ENCODE measurements at regions not wholly inside any gene's neighbourhood (a gene's known extent, or its start where the extent isn't known, plus 50 kb on each side); places are given as distances from the start of the nearest gene placed in this dataset.

DNA sequence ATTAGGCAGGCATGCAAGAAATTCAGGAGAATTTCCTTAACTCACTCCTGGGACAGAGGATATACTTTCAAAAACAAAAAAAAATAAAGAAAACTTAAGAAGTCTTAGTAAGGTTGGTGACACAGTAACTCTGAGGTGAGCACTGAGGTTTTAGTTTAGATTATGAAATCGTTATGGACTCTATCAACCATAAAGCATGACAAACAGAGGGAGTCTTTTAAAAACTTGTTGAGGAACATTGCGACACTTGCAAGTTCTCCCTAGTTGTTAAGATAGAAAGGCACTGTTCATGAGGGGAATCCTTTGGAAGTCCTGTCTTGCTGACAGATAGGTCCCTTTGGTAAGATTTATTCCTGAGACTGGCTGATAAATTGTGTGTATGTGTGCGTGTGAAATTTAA, 194.3 kb upstream of the ERBB4 start:
- intact Hi-C loops (cut with DNase I; ENCODE audit: low total_unique reads), result no loop called here

DNA sequence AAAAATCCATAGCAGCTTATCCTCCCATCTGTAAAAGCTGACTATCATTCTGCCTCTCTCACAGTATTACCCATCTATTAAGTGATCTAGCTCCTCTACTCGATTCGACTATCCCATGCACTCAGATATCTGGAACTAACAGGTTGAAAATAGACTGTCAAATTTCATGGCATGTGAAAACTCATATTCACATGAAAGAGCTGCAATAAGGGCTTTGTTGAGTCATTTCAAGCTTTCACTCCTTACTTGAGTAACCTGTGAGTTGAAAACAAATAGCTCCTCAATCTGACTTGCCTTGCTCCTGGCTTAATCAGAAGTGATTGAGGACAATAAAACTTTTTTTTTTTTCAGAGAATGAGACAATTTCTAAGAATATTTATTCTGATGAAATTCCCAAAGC, 192.4 kb upstream of the ERBB4 start:
- Histone ChIP-seq H3K36me3 (ENCODE audit: low read depth, missing control alignments) (no peaks in the 10 kb centered on the region), H3K27me3 (no peaks in the 10 kb centered on the region), H3K4me3 (no peak overlapping the region), H3K27ac (no peak overlapping the region), H3K9me3 (no peaks in the 10 kb centered on the region), H3K4me1 (no peaks in the 10 kb centered on the region)
- no peak for DNase-seq
- 86 to 92% methylated on average over 2 of the region's 2 CpGs for WGBS, 2 donors
- TF ChIP-seq CTCF (IDR thresholded peaks at IDR 0.05) (no peak), POLR2A (IDR thresholded peaks at IDR 0.05) (no peak)
- intact Hi-C loops (cut with DNase I; ENCODE audit: low total_unique reads), result no loop called here

More for the DNA sequence above, 194.3 kb upstream of the ERBB4 start:
- H3K9me3 ChIP-seq, result no peaks in the 10 kb centered on the region
- H3K27ac ChIP-seq, result no peak overlapping the region
- H3K27me3 ChIP-seq, result no peaks in the 10 kb centered on the region
- DNase-seq, result no peak
- WGBS, 2 donors, result 84 to 88% methylated on average over 3 of the region's 3 CpGs
- no peaks in the 10 kb centered on the region for H3K4me1 ChIP-seq
- no peak overlapping the region for H3K4me3 ChIP-seq
- no peaks in the 10 kb centered on the region for H3K36me3 ChIP-seq (ENCODE audit: low read depth, missing control alignments)
- TF ChIP-seq CTCF (IDR thresholded peaks at IDR 0.05), result no peak
- TF ChIP-seq POLR2A (IDR thresholded peaks at IDR 0.05), result no peak

- Histone ChIP-seq H3K27me3 (no peaks in the 10 kb centered on the region), H3K9me3 (no peaks in the 10 kb centered on the region), H3K27ac (no peak overlapping the region), H3K4me1 (no peaks in the 10 kb centered on the region), H3K4me3 (no peak overlapping the region), H3K36me3 (ENCODE audit: low read depth, missing control alignments) (no peaks in the 10 kb centered on the region)
- WGBS, 2 donors, result 77 to 85% methylated on average over 1 of the region's 1 CpG
- TF ChIP-seq CTCF (IDR thresholded peaks at IDR 0.05), result no peak
- TF ChIP-seq POLR2A (IDR thresholded peaks at IDR 0.05), result no peak
- DNase-seq, result no peak
- intact Hi-C loops (cut with DNase I; ENCODE audit: low total_unique reads), result no loop called here
Observed at GRCh38 chr2:212728717-212729116, 190.1 kb upstream of the ERBB4 start.

DNA sequence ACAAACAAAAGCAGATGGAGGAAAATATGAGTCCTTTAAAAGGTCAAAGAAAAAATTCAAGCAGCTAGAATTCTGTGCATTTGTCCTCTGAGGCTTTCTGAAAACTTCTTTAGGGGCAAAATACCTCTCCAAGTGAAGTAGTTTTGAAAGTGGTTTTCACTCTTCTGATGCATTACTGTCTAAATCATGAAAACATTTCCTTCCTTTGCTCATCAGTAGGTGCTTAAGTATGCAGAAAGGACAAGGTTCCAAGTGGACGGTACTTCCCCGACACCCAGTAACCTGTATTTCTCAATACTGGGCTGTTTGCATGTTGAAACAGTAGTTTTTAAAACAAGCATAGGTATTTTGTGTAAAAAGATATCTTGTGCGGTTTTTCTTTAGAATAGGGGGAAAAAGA, 189.1 kb upstream of the ERBB4 start:
- Histone ChIP-seq H3K4me1 (no peaks in the 10 kb centered on the region), H3K27ac (no peak overlapping the region), H3K36me3 (ENCODE audit: low read depth, missing control alignments) (no peaks in the 10 kb centered on the region), H3K4me3 (no peak overlapping the region), H3K27me3 (no peaks in the 10 kb centered on the region), H3K9me3 (no peaks in the 10 kb centered on the region)
- TF ChIP-seq POLR2A (IDR thresholded peaks at IDR 0.05), result no peak
- TF ChIP-seq CTCF (IDR thresholded peaks at IDR 0.05), result no peak
- intact Hi-C loops (cut with DNase I; ENCODE audit: low total_unique reads), result no loop called here
- WGBS, 2 donors, result 81 to 88% methylated on average over 3 of the region's 3 CpGs
- no peak for DNase-seq

GRCh38 chr2:212726403-212726802, 187.8 kb upstream of the ERBB4 start:
- intact Hi-C loops (cut with DNase I; ENCODE audit: low total_unique reads), result no loop called here

More at GRCh38 chr2:212726403-212726802, 187.8 kb upstream of the ERBB4 start:
- Histone ChIP-seq H3K4me1 (no peaks in the 10 kb centered on the region), H3K27me3 (no peaks in the 10 kb centered on the region), H3K27ac (no peak overlapping the region), H3K9me3 (no peaks in the 10 kb centered on the region), H3K4me3 (no peak overlapping the region), H3K36me3 (ENCODE audit: low read depth, missing control alignments) (no peaks in the 10 kb centered on the region)
- 75 to 83% methylated on average over 2 of the region's 2 CpGs for WGBS, 2 donors
- DNase-seq, result no peak
- TF ChIP-seq CTCF (IDR thresholded peaks at IDR 0.05) (no peak), POLR2A (IDR thresholded peaks at IDR 0.05) (no peak)
